ENCODE measurements at regions not wholly inside any gene's neighbourhood (a gene's known extent, or its start where the extent isn't known, plus 50 kb on each side); places are given as distances from the start of the nearest gene placed in this dataset.

- TF ChIP-seq CTCF (conservative IDR thresholded peaks at IDR 0.05; ENCODE audit: low read length): no peak
- H3K4me3 ChIP-seq (ENCODE audit: low read length): no peak overlapping the region
- no peak for DNase-seq (ENCODE audit: low read depth)
Measured at GRCh38 chrX:10966057-10966456, 145.1 kb upstream of the HCCS start.

GRCh38 chrX:10971176-10971575, 140.0 kb upstream of the HCCS start:
- no peak overlapping the region for H3K4me3 ChIP-seq (ENCODE audit: low read length)
- no peak for TF ChIP-seq CTCF (conservative IDR thresholded peaks at IDR 0.05; ENCODE audit: low read length)
- DNase-seq (ENCODE audit: low read depth): peak; percentile 25

GRCh38 chrX:10971759-10972158, 139.4 kb upstream of the HCCS start:
- no peak for DNase-seq (ENCODE audit: low read depth)
- no peak overlapping the region for H3K4me3 ChIP-seq (ENCODE audit: low read length)
- TF ChIP-seq CTCF (conservative IDR thresholded peaks at IDR 0.05; ENCODE audit: low read length): no peak

GRCh38 chrX:10972706-10973105, 138.4 kb upstream of the HCCS start:
- H3K4me3 ChIP-seq (ENCODE audit: low read length): no peak overlapping the region
- TF ChIP-seq CTCF (conservative IDR thresholded peaks at IDR 0.05; ENCODE audit: low read length): no peak
- peak; percentile 86 for DNase-seq (ENCODE audit: low read depth)

- no peak overlapping the region for H3K4me3 ChIP-seq (ENCODE audit: low read length)
- TF ChIP-seq CTCF (conservative IDR thresholded peaks at IDR 0.05; ENCODE audit: low read length): no peak
- peak; percentile 10 for DNase-seq (ENCODE audit: low read depth)
Measured at GRCh38 chrX:10974920-10975319, 136.2 kb upstream of the HCCS start.

GRCh38 chrX:10979956-10980355, 131.2 kb upstream of the HCCS start:
- no peak for DNase-seq (ENCODE audit: low read depth)
- TF ChIP-seq CTCF (conservative IDR thresholded peaks at IDR 0.05; ENCODE audit: low read length): no peak

GRCh38 chrX:10981506-10981905, 129.6 kb upstream of the HCCS start:
- H3K4me3 ChIP-seq (ENCODE audit: low read length): no peak overlapping the region
- no peak for TF ChIP-seq CTCF (conservative IDR thresholded peaks at IDR 0.05; ENCODE audit: low read length)
- no peak for DNase-seq (ENCODE audit: low read depth)

More at GRCh38 chrX:10979956-10980355, 131.2 kb upstream of the HCCS start:
- no peak overlapping the region for H3K4me3 ChIP-seq (ENCODE audit: low read length)

Measured in AG10803 (cell line).